MM.1S (cell line): ENCODE measurements at regions not wholly inside any gene's neighbourhood (a gene's known extent, or its start where the extent isn't known, plus 50 kb on each side); places are given as distances from the start of the nearest gene placed in this dataset.

Source experiments
- DNase-seq: peaks from one replicate; pipeline ENCODE4 v3.0.0-alpha.2; 2015
- H2AFZ ChIP-seq: fragments of 300-600 bp; sonication (generic); 2 replicates; pipeline ENCODE4 v1.6.0; 2016; ENCODE audit warnings: antibody characterized with exemption, low read length
- H3F3A ChIP-seq: fragments of 300-600 bp; sonication (generic); 2 replicates; pipeline ENCODE4 v1.6.1; 2016; ENCODE audit warnings: mild to moderate bottlenecking, antibody characterized with exemption, low read length, moderate library complexity, mixed read lengths; ENCODE audit not compliant: insufficient read depth
- H3K27ac ChIP-seq: fragments of 300-600 bp; sonication (generic); 2 replicates; pipeline ENCODE4 v1.5.1; 2016; ENCODE audit warnings: mild to moderate bottlenecking, low read length
- H3K27me3 ChIP-seq: fragments of 300-600 bp; sonication (generic); replicated peaks from 2 replicates; pipeline ENCODE4 v1.6.0; 2016; ENCODE audit warnings: low read length; ENCODE audit not compliant: insufficient read depth
- H3K36me3 ChIP-seq: fragments of 300-600 bp; sonication (generic); replicated peaks from 2 replicates; pipeline ENCODE4 v1.6.1; 2016; ENCODE audit warnings: mild to moderate bottlenecking, low read length, mixed read lengths; ENCODE audit not compliant: insufficient read depth
- H3K4me1 ChIP-seq: fragments of 300-600 bp; sonication (generic); 2 replicates; pipeline ENCODE4 v1.6.1; 2016; ENCODE audit warnings: low read length, mixed read lengths
- H3K4me2 ChIP-seq: fragments of 300-600 bp; sonication (generic); 2 replicates; pipeline ENCODE4 v1.6.0; 2016; ENCODE audit warnings: low read depth, low read length
- H3K4me3 ChIP-seq: fragments of 300-600 bp; sonication (generic); 2 replicates; pipeline ENCODE4 v1.5.1; 2016; ENCODE audit warnings: low read length, mixed read lengths
- H3K79me2 ChIP-seq: fragments of 300-600 bp; sonication (generic); 2 replicates; pipeline ENCODE4 v1.6.1; 2016; ENCODE audit warnings: mixed run types, low read length, mixed read lengths
- H3K9ac ChIP-seq: fragments of 300-600 bp; sonication (generic); 2 replicates; pipeline ENCODE4 v1.6.1; 2016; ENCODE audit warnings: low read length, mixed read lengths
- H3K9me2 ChIP-seq: fragments of 300-600 bp; sonication (generic); replicated peaks from 2 replicates; pipeline ENCODE4 v1.6.1; 2016; ENCODE audit warnings: mild to moderate bottlenecking, low read length, mixed read lengths; ENCODE audit not compliant: insufficient read depth
- H3K9me3 ChIP-seq: fragments of 300-600 bp; sonication (generic); replicated peaks from 2 replicates; pipeline ENCODE4 v1.6.1; 2016; ENCODE audit warnings: mild to moderate bottlenecking, low read length, mixed read lengths; ENCODE audit not compliant: insufficient read depth
- H4K20me1 ChIP-seq: fragments of 300-600 bp; sonication (generic); 2 replicates; pipeline ENCODE4 v1.6.1; 2016; ENCODE audit warnings: mild to moderate bottlenecking, low read length, moderate library complexity, mixed read lengths; ENCODE audit not compliant: insufficient read depth
- EZH2 ChIP-seq: fragments of 300-600 bp; sonication (generic); optimal IDR thresholded peaks from 2 replicates; pipeline ENCODE3; 2017; ENCODE audit warnings: low read depth, mild to moderate bottlenecking, antibody characterized with exemption, low read length, mixed read lengths
- EZH2phosphoT487 ChIP-seq: fragments of 300-600 bp; sonication (generic); IDR thresholded peaks from 2 replicates; pipeline ENCODE4 v1.6.1; 2018; ENCODE audit warnings: antibody characterized with exemption, low read length
- TF ChIP-seq, protein P1 (sequence below): fragments of 300-600 bp; sonication (generic); IDR thresholded peaks from 2 replicates; pipeline ENCODE4 v1.5.1; 2016; ENCODE audit warnings: antibody characterized with exemption, low read length, mixed read lengths

DNA sequence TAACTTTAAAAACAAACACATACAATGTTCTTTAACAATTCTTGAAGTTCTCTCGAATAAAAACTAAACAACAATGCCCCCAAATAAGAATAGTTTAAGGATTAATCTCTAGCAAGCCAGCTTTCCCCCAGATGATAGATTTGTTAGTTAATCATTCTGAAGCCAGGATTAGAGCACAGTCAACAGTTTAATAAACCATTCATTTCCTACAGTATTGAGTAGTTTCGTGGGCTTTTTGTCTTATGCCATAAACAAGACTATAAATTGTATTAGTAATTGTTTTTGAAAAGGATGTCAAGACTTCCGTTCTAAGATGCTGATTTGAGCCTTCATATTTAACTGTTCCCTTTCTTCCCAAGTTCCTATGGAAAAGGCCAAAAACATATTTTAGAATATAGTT lies 136.6 kb downstream of the PIK3R1 start:
- H3K4me1 ChIP-seq, result no peaks in the 10 kb centered on the region
- H3K9ac ChIP-seq, result no peak overlapping the region
- TF ChIP-seq, protein P1, sequence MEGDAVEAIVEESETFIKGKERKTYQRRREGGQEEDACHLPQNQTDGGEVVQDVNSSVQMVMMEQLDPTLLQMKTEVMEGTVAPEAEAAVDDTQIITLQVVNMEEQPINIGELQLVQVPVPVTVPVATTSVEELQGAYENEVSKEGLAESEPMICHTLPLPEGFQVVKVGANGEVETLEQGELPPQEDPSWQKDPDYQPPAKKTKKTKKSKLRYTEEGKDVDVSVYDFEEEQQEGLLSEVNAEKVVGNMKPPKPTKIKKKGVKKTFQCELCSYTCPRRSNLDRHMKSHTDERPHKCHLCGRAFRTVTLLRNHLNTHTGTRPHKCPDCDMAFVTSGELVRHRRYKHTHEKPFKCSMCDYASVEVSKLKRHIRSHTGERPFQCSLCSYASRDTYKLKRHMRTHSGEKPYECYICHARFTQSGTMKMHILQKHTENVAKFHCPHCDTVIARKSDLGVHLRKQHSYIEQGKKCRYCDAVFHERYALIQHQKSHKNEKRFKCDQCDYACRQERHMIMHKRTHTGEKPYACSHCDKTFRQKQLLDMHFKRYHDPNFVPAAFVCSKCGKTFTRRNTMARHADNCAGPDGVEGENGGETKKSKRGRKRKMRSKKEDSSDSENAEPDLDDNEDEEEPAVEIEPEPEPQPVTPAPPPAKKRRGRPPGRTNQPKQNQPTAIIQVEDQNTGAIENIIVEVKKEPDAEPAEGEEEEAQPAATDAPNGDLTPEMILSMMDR, result no peak
- TF ChIP-seq EZH2phosphoT487, result no peak
- no peak for TF ChIP-seq EZH2
- H2AFZ ChIP-seq, result no peak overlapping the region
- H3K27me3 ChIP-seq, result no peaks in the 10 kb centered on the region
- H3K4me3 ChIP-seq, result no peak overlapping the region
- no peaks in the 10 kb centered on the region for H3K79me2 ChIP-seq
- H3K4me2 ChIP-seq, result no peak overlapping the region
- H4K20me1 ChIP-seq, result no peaks in the 10 kb centered on the region
- no peaks in the 10 kb centered on the region for H3K9me3 ChIP-seq
- no peaks in the 10 kb centered on the region for H3K9me2 ChIP-seq
- H3K27ac ChIP-seq, result no peak overlapping the region
- no peaks in the 10 kb centered on the region for H3F3A ChIP-seq
- no peak for DNase-seq
- no peaks in the 10 kb centered on the region for H3K36me3 ChIP-seq

DNA sequence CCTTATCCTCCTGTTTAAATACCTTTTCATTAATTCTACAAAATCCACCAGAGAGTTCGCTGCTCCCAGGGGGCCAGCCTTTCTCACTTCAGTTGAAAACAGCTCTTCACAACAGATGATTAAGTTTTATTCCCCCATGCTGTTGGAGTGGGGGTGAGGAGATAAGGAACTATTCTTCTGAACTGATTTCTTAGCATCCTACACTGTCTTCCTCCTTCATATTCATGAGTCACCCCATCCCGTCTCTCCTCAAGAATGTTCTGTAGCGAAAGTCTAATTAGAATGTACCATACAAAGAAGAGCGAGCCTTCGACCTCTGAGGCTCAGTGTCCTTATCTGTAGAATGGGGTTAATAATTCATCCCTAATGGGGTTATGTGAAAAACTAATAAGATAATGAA lies 138.0 kb downstream of the PIK3R1 start:
- Histone ChIP-seq H3K27ac (no peak overlapping the region), H3K4me2 (no peak overlapping the region), H3K4me3 (no peak overlapping the region), H3K79me2 (no peaks in the 10 kb centered on the region), H3K4me1 (no peaks in the 10 kb centered on the region), H3K36me3 (no peaks in the 10 kb centered on the region), H3K9ac (no peak overlapping the region), H3K9me2 (no peaks in the 10 kb centered on the region), H3K9me3 (no peaks in the 10 kb centered on the region), H3K27me3 (no peaks in the 10 kb centered on the region), H3F3A (no peaks in the 10 kb centered on the region), H4K20me1 (no peaks in the 10 kb centered on the region), H2AFZ (no peak overlapping the region)
- TF ChIP-seq EZH2phosphoT487 (no peak), EZH2 (no peak)
- TF ChIP-seq, protein P1, result no peak
- no peak for DNase-seq

DNA sequence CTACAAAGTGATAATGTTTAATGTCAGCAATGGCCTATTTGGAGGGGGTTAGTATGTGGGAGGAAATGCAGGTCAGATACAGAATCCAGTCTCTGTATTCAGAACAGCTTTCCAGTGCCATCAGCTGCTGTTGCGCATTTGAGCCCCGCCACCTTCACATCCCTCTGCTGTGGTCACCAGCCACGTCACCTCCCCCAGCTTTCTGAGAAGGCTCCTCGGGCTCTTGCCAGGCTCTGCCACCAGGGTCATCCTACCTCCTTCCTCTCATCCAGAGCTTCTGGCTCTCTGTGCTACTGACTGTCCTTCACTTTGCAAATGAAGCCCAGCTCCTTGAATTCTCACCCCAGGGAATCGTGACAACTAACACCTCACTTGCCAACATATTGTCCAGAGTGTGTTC lies 138.8 kb downstream of the PIK3R1 start:
- Histone ChIP-seq H4K20me1 (no peaks in the 10 kb centered on the region), H3K4me3 (no peak overlapping the region), H3K79me2 (no peaks in the 10 kb centered on the region), H2AFZ (no peak overlapping the region), H3K27ac (no peak overlapping the region), H3K4me2 (no peak overlapping the region), H3K36me3 (no peaks in the 10 kb centered on the region), H3K9ac (no peak overlapping the region), H3K4me1 (no peaks in the 10 kb centered on the region), H3K9me3 (no peaks in the 10 kb centered on the region), H3F3A (no peaks in the 10 kb centered on the region), H3K27me3 (no peaks in the 10 kb centered on the region), H3K9me2 (no peaks in the 10 kb centered on the region)
- TF ChIP-seq, protein P1, result no peak
- no peak for TF ChIP-seq EZH2phosphoT487
- TF ChIP-seq EZH2, result no peak
- DNase-seq, result no peak
